ENCODE measurements at regions not wholly inside any gene's neighbourhood (a gene's known extent, or its start where the extent isn't known, plus 50 kb on each side); places are given as distances from the start of the nearest gene placed in this dataset.

GRCh38 chr9:86503942-86504341 is 149.7 kb upstream of the TUT7 start:
- H3K4me3 ChIP-seq (ENCODE audit: low read length): no peak overlapping the region
- H3K9me3 ChIP-seq (ENCODE audit: insufficient read depth, low read depth, low read length): no peaks in the 10 kb centered on the region
- H3K4me1 ChIP-seq (ENCODE audit: insufficient read depth, low read length): no peaks in the 10 kb centered on the region
- no peak overlapping the region for H3K9ac ChIP-seq (ENCODE audit: low read depth, low read length)
- no peak overlapping the region for H3K27ac ChIP-seq (ENCODE audit: low read length)
- H3K36me3 ChIP-seq (ENCODE audit: insufficient read depth, low read depth, low read length): no peaks in the 10 kb centered on the region
- H3K27me3 ChIP-seq (ENCODE audit: insufficient read depth, low read length): no peaks in the 10 kb centered on the region

GRCh38 chr9:86503314-86503713 is 149.1 kb upstream of the TUT7 start:
- Histone ChIP-seq H3K9ac (ENCODE audit: low read depth, low read length) (no peak overlapping the region), H3K36me3 (ENCODE audit: insufficient read depth, low read depth, low read length) (no peaks in the 10 kb centered on the region), H3K4me1 (ENCODE audit: insufficient read depth, low read length) (no peaks in the 10 kb centered on the region), H3K4me3 (ENCODE audit: low read length) (no peak overlapping the region), H3K27me3 (ENCODE audit: insufficient read depth, low read length) (no peaks in the 10 kb centered on the region), H3K27ac (ENCODE audit: low read length) (no peak overlapping the region), H3K9me3 (ENCODE audit: insufficient read depth, low read depth, low read length) (no peaks in the 10 kb centered on the region)

GRCh38 chr9:86500667-86501435 is 146.6 kb upstream of the TUT7 start:
- Histone ChIP-seq H3K4me1 (ENCODE audit: insufficient read depth, low read length) (no peaks in the 10 kb centered on the region), H3K27ac (ENCODE audit: low read length) (no peak overlapping the region), H3K9ac (ENCODE audit: low read depth, low read length) (no peak overlapping the region), H3K9me3 (ENCODE audit: insufficient read depth, low read depth, low read length) (no peaks in the 10 kb centered on the region), H3K27me3 (ENCODE audit: insufficient read depth, low read length) (no peaks in the 10 kb centered on the region), H3K36me3 (ENCODE audit: insufficient read depth, low read depth, low read length) (no peaks in the 10 kb centered on the region), H3K4me3 (ENCODE audit: low read length) (no peak overlapping the region)

GRCh38 chr9:86500031-86500430 is 145.8 kb upstream of the TUT7 start:
- Histone ChIP-seq H3K9ac (ENCODE audit: low read depth, low read length) (no peak overlapping the region), H3K27ac (ENCODE audit: low read length) (no peak overlapping the region), H3K27me3 (ENCODE audit: insufficient read depth, low read length) (no peaks in the 10 kb centered on the region), H3K9me3 (ENCODE audit: insufficient read depth, low read depth, low read length) (no peaks in the 10 kb centered on the region), H3K36me3 (ENCODE audit: insufficient read depth, low read depth, low read length) (no peaks in the 10 kb centered on the region), H3K4me3 (ENCODE audit: low read length) (no peak overlapping the region), H3K4me1 (ENCODE audit: insufficient read depth, low read length) (no peaks in the 10 kb centered on the region)

GRCh38 chr9:86494644-86495111 is 140.5 kb upstream of the TUT7 start:
- no peak overlapping the region for H3K4me3 ChIP-seq (ENCODE audit: low read length)
- H3K27ac ChIP-seq (ENCODE audit: low read length): no peak overlapping the region
- H3K4me1 ChIP-seq (ENCODE audit: insufficient read depth, low read length): no peaks in the 10 kb centered on the region
- H3K9ac ChIP-seq (ENCODE audit: low read depth, low read length): no peak overlapping the region
- H3K9me3 ChIP-seq (ENCODE audit: insufficient read depth, low read depth, low read length): no peaks in the 10 kb centered on the region
- H3K27me3 ChIP-seq (ENCODE audit: insufficient read depth, low read length): no peaks in the 10 kb centered on the region
- no peaks in the 10 kb centered on the region for H3K36me3 ChIP-seq (ENCODE audit: insufficient read depth, low read depth, low read length)

- no peaks in the 10 kb centered on the region for H3K36me3 ChIP-seq (ENCODE audit: insufficient read depth, low read depth, low read length)
- H3K4me1 ChIP-seq (ENCODE audit: insufficient read depth, low read length): no peaks in the 10 kb centered on the region
- H3K27me3 ChIP-seq (ENCODE audit: insufficient read depth, low read length): no peaks in the 10 kb centered on the region
- no peak overlapping the region for H3K27ac ChIP-seq (ENCODE audit: low read length)
- H3K9ac ChIP-seq (ENCODE audit: low read depth, low read length): no peak overlapping the region
- no peaks in the 10 kb centered on the region for H3K9me3 ChIP-seq (ENCODE audit: insufficient read depth, low read depth, low read length)
- no peak overlapping the region for H3K4me3 ChIP-seq (ENCODE audit: low read length)
Measured at GRCh38 chr9:86491468-86492266, 137.5 kb upstream of the TUT7 start.

DNA sequence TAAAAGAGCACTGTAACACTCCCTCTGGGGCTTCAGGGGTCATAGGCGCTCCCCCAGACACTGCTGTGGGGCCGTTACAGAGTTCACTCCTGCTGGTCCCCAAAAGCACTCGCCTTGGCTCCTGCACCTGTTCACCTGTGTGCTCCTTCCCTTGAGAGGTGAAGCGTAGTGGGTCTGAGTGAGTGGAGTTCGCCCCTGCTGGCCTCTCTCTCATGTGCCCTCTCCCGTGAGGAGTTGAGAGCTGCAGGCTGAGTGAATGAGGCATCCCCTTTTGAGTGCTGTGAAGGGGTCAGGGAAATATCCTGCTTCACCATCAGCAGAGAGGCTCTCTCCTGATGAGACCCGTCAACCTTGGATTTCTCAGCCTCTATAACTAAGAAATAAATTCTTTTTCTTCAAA is 134.6 kb upstream of the TUT7 start:
- Histone ChIP-seq H3K36me3 (ENCODE audit: insufficient read depth, low read depth, low read length) (no peaks in the 10 kb centered on the region), H3K4me1 (ENCODE audit: insufficient read depth, low read length) (no peaks in the 10 kb centered on the region), H3K27me3 (ENCODE audit: insufficient read depth, low read length) (no peaks in the 10 kb centered on the region), H3K27ac (ENCODE audit: low read length) (no peak overlapping the region), H3K4me3 (ENCODE audit: low read length) (no peak overlapping the region), H3K9me3 (ENCODE audit: insufficient read depth, low read depth, low read length) (no peaks in the 10 kb centered on the region), H3K9ac (ENCODE audit: low read depth, low read length) (no peak overlapping the region)

DNA sequence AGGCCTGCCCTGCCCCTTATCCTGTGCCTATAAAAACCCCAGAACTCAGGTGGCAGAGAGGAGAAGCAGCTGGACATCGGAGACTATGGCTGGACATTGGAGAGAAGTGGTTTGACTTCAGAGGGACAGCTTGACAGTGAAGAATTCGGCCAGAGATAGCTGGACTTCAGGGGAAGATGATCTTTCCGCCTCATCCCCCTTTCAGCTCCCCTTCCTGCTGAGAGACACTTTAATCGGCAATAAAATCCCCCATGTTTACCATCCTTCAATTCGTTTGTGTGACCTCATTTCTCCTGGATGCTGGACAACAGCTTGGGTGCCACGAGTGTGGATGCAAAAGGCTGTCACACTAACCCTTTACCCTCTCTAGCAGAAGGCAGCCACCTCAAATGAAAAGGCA is 134.1 kb upstream of the TUT7 start:
- H3K4me3 ChIP-seq (ENCODE audit: low read length): no peak overlapping the region
- H3K9me3 ChIP-seq (ENCODE audit: insufficient read depth, low read depth, low read length): no peaks in the 10 kb centered on the region
- no peak overlapping the region for H3K9ac ChIP-seq (ENCODE audit: low read depth, low read length)
- no peaks in the 10 kb centered on the region for H3K36me3 ChIP-seq (ENCODE audit: insufficient read depth, low read depth, low read length)
- H3K4me1 ChIP-seq (ENCODE audit: insufficient read depth, low read length): no peaks in the 10 kb centered on the region
- H3K27ac ChIP-seq (ENCODE audit: low read length): no peak overlapping the region
- no peaks in the 10 kb centered on the region for H3K27me3 ChIP-seq (ENCODE audit: insufficient read depth, low read length)

DNA sequence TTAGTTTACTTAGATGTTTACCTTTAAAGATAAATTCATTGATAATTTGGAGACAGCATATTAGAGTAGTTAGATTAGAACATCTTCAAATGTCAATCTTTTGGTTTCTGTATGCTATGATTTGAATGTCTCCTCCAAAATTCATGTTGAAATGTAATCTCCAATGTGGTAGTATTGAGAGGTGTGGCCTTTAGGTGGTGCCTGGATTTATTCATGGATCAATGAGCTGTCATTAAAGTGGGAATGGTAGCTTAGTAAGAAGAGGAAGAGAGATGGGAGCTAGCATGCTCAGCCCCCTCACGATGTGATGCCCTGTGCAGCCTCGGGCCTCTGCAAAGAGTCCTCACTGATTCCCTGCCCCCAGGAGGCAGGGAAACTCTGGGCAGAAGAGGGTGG is 133.6 kb upstream of the TUT7 start:
- no peak overlapping the region for H3K27ac ChIP-seq (ENCODE audit: low read length)
- H3K27me3 ChIP-seq (ENCODE audit: insufficient read depth, low read length): no peaks in the 10 kb centered on the region
- H3K9ac ChIP-seq (ENCODE audit: low read depth, low read length): no peak overlapping the region
- H3K4me3 ChIP-seq (ENCODE audit: low read length): no peak overlapping the region
- no peaks in the 10 kb centered on the region for H3K4me1 ChIP-seq (ENCODE audit: insufficient read depth, low read length)
- H3K9me3 ChIP-seq (ENCODE audit: insufficient read depth, low read depth, low read length): no peaks in the 10 kb centered on the region
- no peaks in the 10 kb centered on the region for H3K36me3 ChIP-seq (ENCODE audit: insufficient read depth, low read depth, low read length)

DNA sequence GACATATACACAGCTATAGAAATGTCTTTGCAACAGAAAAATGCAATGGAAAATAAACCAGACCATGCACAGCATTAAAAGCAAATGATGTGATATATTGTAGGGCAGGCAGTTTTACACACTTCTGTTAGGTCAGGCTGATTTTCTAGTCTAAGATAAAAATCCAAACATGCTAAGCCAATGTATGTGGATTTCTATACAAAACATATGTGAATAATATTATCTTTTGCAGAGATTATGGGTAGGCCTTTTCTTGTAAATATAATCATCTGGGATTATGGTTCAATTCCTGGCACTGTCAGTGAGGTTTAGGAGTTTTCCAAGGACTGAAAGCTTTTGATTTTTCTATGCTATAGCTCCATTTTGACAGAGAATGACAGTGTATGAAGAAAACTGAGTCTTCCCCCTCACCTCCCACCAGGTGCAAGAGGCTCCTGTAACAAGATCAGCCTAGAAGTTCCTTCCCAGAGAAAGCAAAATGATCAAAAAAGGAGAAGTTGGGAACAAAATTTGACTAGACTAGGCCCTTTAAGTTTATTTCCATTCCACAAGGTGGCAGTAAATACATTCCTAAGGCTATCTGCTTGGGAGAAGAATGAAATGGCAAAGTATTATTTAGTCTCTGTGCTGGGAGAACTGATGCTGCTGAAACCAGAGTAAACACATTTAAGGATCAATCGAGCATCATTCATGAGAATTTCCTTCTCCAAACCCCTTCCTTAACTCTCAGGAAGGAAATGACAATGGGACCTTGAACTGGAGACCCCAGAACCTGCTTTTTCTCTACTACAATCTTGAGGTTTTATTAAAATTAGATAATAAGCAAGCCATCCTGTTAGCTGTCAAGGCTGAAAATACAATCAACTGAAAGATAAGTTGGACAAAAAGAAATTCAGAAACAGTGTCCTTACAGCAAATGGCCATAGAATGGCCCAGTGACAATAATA is 133.0 kb upstream of the TUT7 start:
- Histone ChIP-seq H3K36me3 (ENCODE audit: insufficient read depth, low read depth, low read length) (no peaks in the 10 kb centered on the region), H3K27me3 (ENCODE audit: insufficient read depth, low read length) (no peaks in the 10 kb centered on the region), H3K4me3 (ENCODE audit: low read length) (no peak overlapping the region), H3K27ac (ENCODE audit: low read length) (no peak overlapping the region), H3K4me1 (ENCODE audit: insufficient read depth, low read length) (no peaks in the 10 kb centered on the region), H3K9me3 (ENCODE audit: insufficient read depth, low read depth, low read length) (no peaks in the 10 kb centered on the region), H3K9ac (ENCODE audit: low read depth, low read length) (no peak overlapping the region)

- Histone ChIP-seq H3K27me3 (ENCODE audit: insufficient read depth, low read length) (no peaks in the 10 kb centered on the region), H3K4me3 (ENCODE audit: low read length) (no peak overlapping the region), H3K9ac (ENCODE audit: low read depth, low read length) (no peak overlapping the region), H3K27ac (ENCODE audit: low read length) (no peak overlapping the region), H3K36me3 (ENCODE audit: insufficient read depth, low read depth, low read length) (no peaks in the 10 kb centered on the region), H3K4me1 (ENCODE audit: insufficient read depth, low read length) (no peaks in the 10 kb centered on the region), H3K9me3 (ENCODE audit: insufficient read depth, low read depth, low read length) (peaks cover 9% of the 10 kb centered on the region; the same call in 1 of the 2 replicates)
Measured at GRCh38 chr9:86485359-86485758, 131.1 kb upstream of the TUT7 start.

Measured in iPS-20b (cell line).